ENCODE measurements at regions not wholly inside any gene's neighbourhood (a gene's known extent, or its start where the extent isn't known, plus 50 kb on each side); places are given as distances from the start of the nearest gene placed in this dataset.

DNA sequence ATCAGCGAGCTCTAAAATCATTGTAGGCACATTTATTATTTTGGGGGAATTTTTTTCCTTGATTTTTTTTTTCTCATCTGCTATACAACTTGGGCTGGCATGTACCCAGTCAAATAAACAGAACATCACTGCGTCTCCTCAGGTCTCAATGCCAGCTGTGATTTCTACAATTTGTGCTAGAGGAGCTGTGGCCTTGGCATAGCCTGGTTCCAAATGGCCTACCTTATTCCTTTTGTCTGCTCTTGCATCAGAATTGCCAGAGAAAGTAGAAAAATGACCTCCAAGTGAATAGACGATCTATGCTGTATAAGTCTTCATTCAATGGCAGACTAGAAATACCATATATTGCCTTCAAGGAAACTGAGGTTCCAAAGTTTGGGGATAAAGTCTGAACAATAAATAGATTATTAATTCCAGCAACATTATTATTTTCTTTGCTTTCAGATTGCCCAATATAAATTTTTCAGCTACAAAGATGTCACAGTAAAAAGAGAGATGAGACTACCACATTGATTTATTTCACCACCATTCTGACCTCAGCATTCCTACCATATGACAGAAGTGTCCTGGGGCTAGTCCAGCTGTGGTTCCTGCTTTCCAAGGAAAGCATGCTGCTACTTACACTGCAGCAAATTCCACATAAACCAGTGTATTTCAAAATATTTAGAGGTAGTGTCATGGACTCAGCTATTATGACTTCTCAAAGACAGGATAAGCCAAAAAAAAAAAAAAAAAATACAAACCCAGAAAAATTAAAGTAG lies 493.9 kb upstream of the ZNF385D start:
- ATAC-seq (no peak), DNase-seq (no peak)
- TF ChIP-seq CTCF (IDR thresholded peaks at IDR 0.05) = no peak
- no peaks in the 10 kb centered on the region for H3K9me3 ChIP-seq
- no peaks in the 10 kb centered on the region for H3K4me1 ChIP-seq (ENCODE audit: low read depth)
- no peak overlapping the region for H3K4me3 ChIP-seq
- no peaks in the 10 kb centered on the region for H3K36me3 ChIP-seq (ENCODE audit: low read depth)
- intact Hi-C loops (cut with DNase I, micrococcal nuclease) = no loop called here

DNA sequence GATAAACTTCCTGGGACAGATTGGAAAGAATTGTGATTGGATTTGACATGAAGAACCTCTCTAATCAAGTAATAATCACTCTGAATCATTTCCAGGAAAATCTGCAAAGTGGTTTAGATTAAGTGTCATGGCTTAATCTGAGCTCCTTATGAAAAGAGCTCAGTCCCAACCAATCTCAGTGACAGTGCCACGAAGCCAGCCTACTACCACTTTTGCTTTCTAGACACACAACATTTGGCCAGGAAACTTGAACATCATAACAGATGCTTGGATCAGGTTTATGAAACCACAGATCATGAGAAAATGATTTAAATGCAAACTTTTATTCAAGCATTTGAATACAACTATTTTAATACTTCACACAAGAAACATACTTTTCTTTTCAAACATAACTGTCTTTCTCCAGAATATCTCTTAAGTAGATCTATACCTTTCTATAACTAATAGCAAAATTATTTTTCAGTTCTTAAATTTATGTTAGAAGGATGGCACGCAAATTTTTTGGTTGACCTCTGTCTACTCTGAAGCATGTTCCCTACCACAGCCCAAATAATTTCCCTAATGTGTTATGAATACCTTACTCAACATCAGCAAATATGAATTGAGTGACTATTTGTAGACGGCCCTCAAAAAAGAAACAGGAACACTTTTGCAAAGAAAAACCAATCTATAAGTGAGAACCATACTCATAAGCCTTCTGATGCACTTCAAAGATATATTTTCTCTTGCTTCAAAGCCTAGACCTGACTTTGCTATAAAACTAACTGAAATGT lies 495.0 kb upstream of the ZNF385D start:
- DNase-seq (no peak), ATAC-seq (no peak)
- Histone ChIP-seq H3K4me3 (no peak overlapping the region), H3K9me3 (no peaks in the 10 kb centered on the region), H3K4me1 (ENCODE audit: low read depth) (no peaks in the 10 kb centered on the region), H3K36me3 (ENCODE audit: low read depth) (no peaks in the 10 kb centered on the region)
- intact Hi-C loops (cut with DNase I, micrococcal nuclease) = no loop called here
- no peak for TF ChIP-seq CTCF (IDR thresholded peaks at IDR 0.05)

DNA sequence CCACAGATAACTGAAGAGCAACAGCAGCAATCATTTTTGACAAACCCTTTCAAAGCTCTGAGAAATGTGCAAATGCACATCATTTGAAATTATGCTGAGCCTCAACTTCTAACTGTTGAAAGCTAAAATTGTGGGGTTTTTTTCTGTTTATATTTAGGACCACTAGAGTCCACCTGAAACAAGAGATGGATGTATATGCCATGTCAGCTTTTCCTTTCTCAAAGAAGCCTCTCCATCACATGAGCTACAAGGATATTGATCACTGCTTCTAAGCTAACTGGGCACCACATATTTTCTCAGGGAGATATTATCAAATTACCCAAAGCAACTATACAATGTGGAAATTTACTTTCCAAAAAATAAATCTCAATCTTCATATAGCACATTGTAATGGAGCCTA lies 498.6 kb upstream of the ZNF385D start:
- Histone ChIP-seq H3K9me3 (no peaks in the 10 kb centered on the region), H3K4me3 (no peak overlapping the region)
- intact Hi-C loops (cut with DNase I, micrococcal nuclease) = no loop called here

DNA sequence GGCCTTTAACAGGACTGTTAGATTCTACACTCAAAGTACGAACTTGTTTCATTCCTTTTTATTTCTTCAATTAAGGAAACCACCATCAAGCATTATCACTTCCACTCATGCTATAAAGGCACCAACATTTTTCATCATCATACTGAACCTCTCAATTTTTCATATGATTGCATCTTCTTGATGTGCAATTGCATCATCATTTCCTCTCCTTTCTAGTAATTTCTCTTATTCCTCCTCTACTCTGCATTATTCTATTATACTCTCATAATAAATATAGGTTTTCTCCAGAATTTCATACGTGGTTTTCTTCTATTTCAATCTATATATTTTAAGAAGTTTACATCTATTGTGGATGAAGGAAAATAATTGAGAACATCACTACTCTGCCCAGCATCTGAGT lies 506.2 kb upstream of the ZNF385D start:
- no peak for ATAC-seq
- TF ChIP-seq CTCF (IDR thresholded peaks at IDR 0.05) = no peak
- intact Hi-C loops (cut with DNase I, micrococcal nuclease) = no loop called here
- Histone ChIP-seq H3K36me3 (ENCODE audit: low read depth) (no peaks in the 10 kb centered on the region), H3K9me3 (no peaks in the 10 kb centered on the region), H3K4me1 (ENCODE audit: low read depth) (no peaks in the 10 kb centered on the region), H3K4me3 (no peak overlapping the region)
- no peak for DNase-seq

More for the DNA sequence above, 498.6 kb upstream of the ZNF385D start:
- H3K36me3 ChIP-seq (ENCODE audit: low read depth) = no peaks in the 10 kb centered on the region
- DNase-seq (no peak), ATAC-seq (no peak)
- TF ChIP-seq CTCF (IDR thresholded peaks at IDR 0.05) = no peak
- no peaks in the 10 kb centered on the region for H3K4me1 ChIP-seq (ENCODE audit: low read depth)

DNA sequence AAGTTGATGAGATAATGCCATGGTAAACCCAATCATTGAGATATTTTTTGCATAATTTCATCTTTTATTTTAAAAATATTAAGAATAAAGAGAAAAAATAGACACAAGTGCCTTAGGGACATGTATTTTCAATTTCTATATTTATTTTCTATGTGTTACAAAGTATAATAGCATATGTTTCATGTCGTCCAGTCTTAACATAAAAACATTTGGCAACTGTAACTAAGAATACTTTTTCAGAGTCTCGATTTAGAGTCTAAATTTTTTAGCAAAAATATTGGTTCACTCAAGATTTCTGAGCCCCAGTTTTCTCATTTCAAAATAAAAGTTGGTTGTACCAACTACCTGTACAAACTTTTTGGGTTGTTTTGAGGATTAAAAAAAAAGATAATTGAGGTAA lies 511.4 kb upstream of the ZNF385D start:
- DNase-seq = no peak
- intact Hi-C loops (cut with DNase I, micrococcal nuclease) = no loop called here
- Histone ChIP-seq H3K36me3 (ENCODE audit: low read depth) (no peaks in the 10 kb centered on the region), H3K4me3 (no peak overlapping the region), H3K9me3 (no peaks in the 10 kb centered on the region), H3K4me1 (ENCODE audit: low read depth) (no peaks in the 10 kb centered on the region)
- no peak for ATAC-seq
- no peak for TF ChIP-seq CTCF (IDR thresholded peaks at IDR 0.05)

Measured in mucosa of descending colon (tissue), 3 donors.